HG03060 (cell line): ENCODE measurements at regions not wholly inside any gene's neighbourhood (a gene's known extent, or its start where the extent isn't known, plus 50 kb on each side); places are given as distances from the start of the nearest gene placed in this dataset.
"Not testable (repeated sequence)": the region's sequence is repeated elsewhere in the genome, so short reads cannot be mapped to it uniquely, and the experiment has no call there.

Experiments
- ATAC-seq: cut with Tn5 transposase; IDR thresholded peaks from one replicate; pipeline ENCODE4 v1.9.1; 2021; ENCODE audit warnings: low read depth, moderate number of reproducible peaks; ENCODE audit not compliant: unreplicated experiment

GRCh38 chr3:181549266-181549665, 162.5 kb upstream of the SOX2 start:
- no peak for ATAC-seq

GRCh38 chr3:181541414-181541813, 170.3 kb upstream of the SOX2 start:
- no peak for ATAC-seq

GRCh38 chr3:181534781-181535221, 176.9 kb upstream of the SOX2 start:
- no peak for ATAC-seq

GRCh38 chr3:181533811-181534210, 177.9 kb upstream of the SOX2 start:
- ATAC-seq, result no peak

GRCh38 chr3:181530584-181530983, 181.1 kb upstream of the SOX2 start:
- ATAC-seq, result no peak

GRCh38 chr3:181521831-181522230, 189.9 kb upstream of the SOX2 start:
- no peak for ATAC-seq

GRCh38 chr3:181518222-181518621, 193.5 kb upstream of the SOX2 start:
- no peak for ATAC-seq

- ATAC-seq, result no peak
These were observed 198.9 kb upstream of the SOX2 start for GRCh38 chr3:181512787-181513186.

GRCh38 chr3:181510500-181510899, 201.2 kb upstream of the SOX2 start:
- ATAC-seq, result no peak

GRCh38 chr3:181497358-181497757, 214.4 kb upstream of the SOX2 start:
- ATAC-seq, result no peak

- no peak for ATAC-seq
These were observed 218.3 kb upstream of the SOX2 start for GRCh38 chr3:181493423-181493822.

- no peak for ATAC-seq
These were observed 223.2 kb upstream of the SOX2 start for GRCh38 chr3:181488536-181488935.

GRCh38 chr3:181487236-181487978, 224.3 kb upstream of the SOX2 start:
- ATAC-seq, result no peak

- no peak for ATAC-seq
These were observed 225.4 kb upstream of the SOX2 start for GRCh38 chr3:181486141-181486885.

- ATAC-seq, result no peak
These were observed 227.7 kb upstream of the SOX2 start for GRCh38 chr3:181484026-181484425.

- ATAC-seq, result not testable (repeated sequence)
These were observed 236.6 kb upstream of the SOX2 start for GRCh38 chr3:181475146-181475545.

- ATAC-seq, result no peak
These were observed 241.4 kb upstream of the SOX2 start for GRCh38 chr3:181470349-181470748.

- no peak for ATAC-seq
These were observed 247.6 kb upstream of the SOX2 start for GRCh38 chr3:181464033-181464694.

GRCh38 chr3:181461381-181461780, 250.3 kb upstream of the SOX2 start:
- no peak for ATAC-seq

- no peak for ATAC-seq
These were observed 252.2 kb upstream of the SOX2 start for GRCh38 chr3:181459516-181459915.

- no peak for ATAC-seq
These were observed 252.9 kb upstream of the SOX2 start for GRCh38 chr3:181458857-181459256.
